ENCODE measurements at regions not wholly inside any gene's neighbourhood (a gene's known extent, or its start where the extent isn't known, plus 50 kb on each side); places are given as distances from the start of the nearest gene placed in this dataset.

GRCh38 chr5:69039829-69040228, 54.0 kb upstream of the SLC30A5 start:
- Histone ChIP-seq H3K9ac (ENCODE audit: insufficient read depth in 1 of 2, low read length in 2 of 2) (no peak overlapping the region), H3K4me1 (ENCODE audit: control insufficient read depth in 5 of 5, insufficient read depth in 5 of 5, low read length in 5 of 5) (peaks cover 0 to 13% (median 0%) of the 10 kb centered on the region in 5 donors), H3K36me3 (ENCODE audit: control insufficient read depth in 4 of 4, insufficient read depth in 4 of 4, low read length in 4 of 4) (no peaks in the 10 kb centered on the region), H3K9me3 (ENCODE audit: control insufficient read depth in 4 of 4, insufficient read depth in 3 of 4, low read length in 3 of 4) (no peaks in the 10 kb centered on the region), H3K27me3 (ENCODE audit: control insufficient read depth in 3 of 3, insufficient read depth in 3 of 3, low read length in 2 of 3) (no peaks in the 10 kb centered on the region), H3K4me3 (no peak overlapping the region), H3K27ac (ENCODE audit: low read depth in 1 of 2, low read length in 1 of 2) (no peak overlapping the region)
- no peak for ATAC-seq (ENCODE audit: insufficient read depth, low FRiP score)
- DNase-seq, result no peak
- TF ChIP-seq CTCF (IDR thresholded peaks at IDR 0.05; ENCODE audit: control extremely low read depth, extremely low read depth), result no peak

GRCh38 chr5:69042500-69042899, 51.3 kb upstream of the SLC30A5 start:
- no peak overlapping the region for H3K9ac ChIP-seq (ENCODE audit: insufficient read depth in 1 of 2, low read length in 2 of 2)
- DNase-seq (no peak), ATAC-seq (ENCODE audit: insufficient read depth, low FRiP score) (no peak)
- 39 to 54% methylated on average over 2 of the region's 2 CpGs for WGBS, 2 donors
- no peaks in the 10 kb centered on the region for H3K36me3 ChIP-seq (ENCODE audit: control insufficient read depth in 4 of 4, insufficient read depth in 4 of 4, low read length in 4 of 4)
- no peaks in the 10 kb centered on the region for H3K9me3 ChIP-seq (ENCODE audit: control insufficient read depth in 4 of 4, insufficient read depth in 3 of 4, low read length in 3 of 4)
- TF ChIP-seq CTCF (IDR thresholded peaks at IDR 0.05; ENCODE audit: control extremely low read depth, extremely low read depth), result no peak
- H3K27me3 ChIP-seq (ENCODE audit: control insufficient read depth in 3 of 3, insufficient read depth in 3 of 3, low read length in 2 of 3), result no peaks in the 10 kb centered on the region
- H3K27ac ChIP-seq (ENCODE audit: low read depth in 1 of 2, low read length in 1 of 2), result peak overlapping the region in 1 of 2 donors; percentile 52
- peaks cover 0 to 4% (median 0%) of the 10 kb centered on the region in 5 donors for H3K4me1 ChIP-seq (ENCODE audit: control insufficient read depth in 5 of 5, insufficient read depth in 5 of 5, low read length in 5 of 5)
- no peak overlapping the region for H3K4me3 ChIP-seq

- peak; percentile 88 to 98 (median 98) for DNase-seq
Observed at GRCh38 chr5:69042915-69043654, 50.7 kb upstream of the SLC30A5 start.

More at GRCh38 chr5:69042915-69043654, 50.7 kb upstream of the SLC30A5 start:
- 12 to 20% methylated on average over 19 of the region's 19 CpGs for WGBS, 2 donors
- H3K36me3 ChIP-seq (ENCODE audit: control insufficient read depth in 4 of 4, insufficient read depth in 4 of 4, low read length in 4 of 4), result no peaks in the 10 kb centered on the region
- peak overlapping the region; percentile 58 to 69 for H3K27ac ChIP-seq (ENCODE audit: low read depth in 1 of 2, low read length in 1 of 2)
- H3K4me3 ChIP-seq, result peak overlapping the region; percentile 29
- ATAC-seq (ENCODE audit: insufficient read depth, low FRiP score), result peak; percentile 96
- H3K9ac ChIP-seq (ENCODE audit: insufficient read depth in 1 of 2, low read length in 2 of 2), result peak overlapping the region in 1 of 2 donors; percentile 94
- peak; percentile 85 for TF ChIP-seq CTCF (IDR thresholded peaks at IDR 0.05; ENCODE audit: control extremely low read depth, extremely low read depth)
- no peaks in the 10 kb centered on the region for H3K27me3 ChIP-seq (ENCODE audit: control insufficient read depth in 3 of 3, insufficient read depth in 3 of 3, low read length in 2 of 3)
- H3K9me3 ChIP-seq (ENCODE audit: control insufficient read depth in 4 of 4, insufficient read depth in 3 of 4, low read length in 3 of 4), result no peaks in the 10 kb centered on the region
- H3K4me1 ChIP-seq (ENCODE audit: control insufficient read depth in 5 of 5, insufficient read depth in 5 of 5, low read length in 5 of 5), result peaks cover 0 to 4% (median 0%) of the 10 kb centered on the region in 5 donors

All from lung (tissue), 11 donors.